ENCODE measurements at regions not wholly inside any gene's neighbourhood (a gene's known extent, or its start where the extent isn't known, plus 50 kb on each side); places are given as distances from the start of the nearest gene placed in this dataset.

- DNase-seq (ENCODE audit: low read depth in 1 of 2, low spot score in 1 of 2): peak in 1 of 2 donors; percentile 65
- TF ChIP-seq CTCF (IDR thresholded peaks at IDR 0.05; ENCODE audit: low read depth, low read length): no peak
- peaks cover 7% of the 10 kb centered on the region for H3K4me1 ChIP-seq (ENCODE audit: low read depth)
- H3K27ac ChIP-seq: no peak overlapping the region
- H3K36me3 ChIP-seq: no peaks in the 10 kb centered on the region
- no peak overlapping the region for H3K4me3 ChIP-seq
- H3K9me3 ChIP-seq (ENCODE audit: low read depth): no peaks in the 10 kb centered on the region
- no peaks in the 10 kb centered on the region for H3K27me3 ChIP-seq
Measured at GRCh38 chr2:174663550-174663949, 65.9 kb upstream of the WIPF1 start.

- H3K27me3 ChIP-seq: no peaks in the 10 kb centered on the region
- DNase-seq (ENCODE audit: low read depth in 1 of 2, low spot score in 1 of 2): no peak
- H3K4me3 ChIP-seq: no peak overlapping the region
- TF ChIP-seq CTCF (IDR thresholded peaks at IDR 0.05; ENCODE audit: low read depth, low read length): no peak
- H3K4me1 ChIP-seq (ENCODE audit: low read depth): peaks cover 7% of the 10 kb centered on the region
- no peaks in the 10 kb centered on the region for H3K36me3 ChIP-seq
- H3K27ac ChIP-seq: no peak overlapping the region
- H3K9me3 ChIP-seq (ENCODE audit: low read depth): no peaks in the 10 kb centered on the region
Measured at GRCh38 chr2:174662859-174663258, 65.3 kb upstream of the WIPF1 start.

- Histone ChIP-seq H3K27ac (no peak overlapping the region), H3K4me3 (no peak overlapping the region)
- DNase-seq (ENCODE audit: low read depth in 1 of 2, low spot score in 1 of 2): peak in 1 of 2 donors; percentile 47
Measured at GRCh38 chr2:174662459-174662858, 64.9 kb upstream of the WIPF1 start.

GRCh38 chr2:174660984-174661675 lies 63.5 kb upstream of the WIPF1 start:
- Histone ChIP-seq H3K27ac (no peak overlapping the region), H3K4me1 (ENCODE audit: low read depth) (no peaks in the 10 kb centered on the region), H3K36me3 (no peaks in the 10 kb centered on the region), H3K9me3 (ENCODE audit: low read depth) (no peaks in the 10 kb centered on the region), H3K27me3 (no peaks in the 10 kb centered on the region), H3K4me3 (no peak overlapping the region)
- no peak for DNase-seq (ENCODE audit: low read depth in 1 of 2, low spot score in 1 of 2)
- no peak for TF ChIP-seq CTCF (IDR thresholded peaks at IDR 0.05; ENCODE audit: low read depth, low read length)

More at GRCh38 chr2:174662459-174662858, 64.9 kb upstream of the WIPF1 start:
- TF ChIP-seq CTCF (IDR thresholded peaks at IDR 0.05; ENCODE audit: low read depth, low read length): no peak
- Histone ChIP-seq H3K4me1 (ENCODE audit: low read depth) (peaks cover 7% of the 10 kb centered on the region), H3K9me3 (ENCODE audit: low read depth) (no peaks in the 10 kb centered on the region), H3K27me3 (no peaks in the 10 kb centered on the region), H3K36me3 (no peaks in the 10 kb centered on the region)

GRCh38 chr2:174659069-174659900 lies 61.7 kb upstream of the WIPF1 start:
- TF ChIP-seq CTCF (IDR thresholded peaks at IDR 0.05; ENCODE audit: low read depth, low read length): no peak
- Histone ChIP-seq H3K36me3 (no peaks in the 10 kb centered on the region), H3K9me3 (ENCODE audit: low read depth) (no peaks in the 10 kb centered on the region), H3K27ac (no peak overlapping the region), H3K27me3 (no peaks in the 10 kb centered on the region), H3K4me1 (ENCODE audit: low read depth) (no peaks in the 10 kb centered on the region), H3K4me3 (no peak overlapping the region)
- no peak for DNase-seq (ENCODE audit: low read depth in 1 of 2, low spot score in 1 of 2)

Measured in cardiac muscle cell (in vitro differentiated cells and primary cell).